ENCODE measurements at regions not wholly inside any gene's neighbourhood (a gene's known extent, or its start where the extent isn't known, plus 50 kb on each side); places are given as distances from the start of the nearest gene placed in this dataset.

GRCh38 chr4:4687100-4687499 lies 145.3 kb upstream of the STX18 start:
- TF ChIP-seq, protein P1, sequence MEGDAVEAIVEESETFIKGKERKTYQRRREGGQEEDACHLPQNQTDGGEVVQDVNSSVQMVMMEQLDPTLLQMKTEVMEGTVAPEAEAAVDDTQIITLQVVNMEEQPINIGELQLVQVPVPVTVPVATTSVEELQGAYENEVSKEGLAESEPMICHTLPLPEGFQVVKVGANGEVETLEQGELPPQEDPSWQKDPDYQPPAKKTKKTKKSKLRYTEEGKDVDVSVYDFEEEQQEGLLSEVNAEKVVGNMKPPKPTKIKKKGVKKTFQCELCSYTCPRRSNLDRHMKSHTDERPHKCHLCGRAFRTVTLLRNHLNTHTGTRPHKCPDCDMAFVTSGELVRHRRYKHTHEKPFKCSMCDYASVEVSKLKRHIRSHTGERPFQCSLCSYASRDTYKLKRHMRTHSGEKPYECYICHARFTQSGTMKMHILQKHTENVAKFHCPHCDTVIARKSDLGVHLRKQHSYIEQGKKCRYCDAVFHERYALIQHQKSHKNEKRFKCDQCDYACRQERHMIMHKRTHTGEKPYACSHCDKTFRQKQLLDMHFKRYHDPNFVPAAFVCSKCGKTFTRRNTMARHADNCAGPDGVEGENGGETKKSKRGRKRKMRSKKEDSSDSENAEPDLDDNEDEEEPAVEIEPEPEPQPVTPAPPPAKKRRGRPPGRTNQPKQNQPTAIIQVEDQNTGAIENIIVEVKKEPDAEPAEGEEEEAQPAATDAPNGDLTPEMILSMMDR (IDR thresholded peaks at IDR 0.05; ENCODE audit: poor library complexity): no peak
- TF ChIP-seq EZH2 (IDR thresholded peaks at IDR 0.05; ENCODE audit: borderline replicate concordance) (no peak), EZH2phosphoT487 (IDR thresholded peaks at IDR 0.05; ENCODE audit: low read depth, severe bottlenecking, unreplicated experiment) (no peak)

Measured in hepatocyte (in vitro differentiated cells).